Non-pigmented ciliary epithelial cell (primary cell): ENCODE measurements at regions not wholly inside any gene's neighbourhood (a gene's known extent, or its start where the extent isn't known, plus 50 kb on each side); places are given as distances from the start of the nearest gene placed in this dataset.
"Not testable (repeated sequence)": the region's sequence is repeated elsewhere in the genome, so short reads cannot be mapped to it uniquely, and the experiment has no call there.

ENCODE experiments used
- DNase-seq: peaks from one replicate; pipeline ENCODE4 v3.0.0-alpha.2; 2010; ENCODE audit warnings: low read depth

GRCh38 chr1:34369701-34370455 lies 193.2 kb downstream of the C1orf94 start:
- no peak for DNase-seq

- DNase-seq = no peak
Measured at GRCh38 chr1:34370748-34371147, 194.0 kb downstream of the C1orf94 start.

GRCh38 chr1:34371179-34371578 lies 194.5 kb downstream of the C1orf94 start:
- not testable (repeated sequence) for DNase-seq

GRCh38 chr1:34371829-34372532 lies 195.3 kb downstream of the C1orf94 start:
- no peak for DNase-seq

- no peak for DNase-seq
Measured at GRCh38 chr1:34372891-34373290, 196.2 kb downstream of the C1orf94 start.

- no peak for DNase-seq
Measured at GRCh38 chr1:34373912-34374311, 197.2 kb downstream of the C1orf94 start.

- DNase-seq = no peak
Measured at GRCh38 chr1:34376531-34376930, 199.8 kb downstream of the C1orf94 start.

- no peak for DNase-seq
Measured at GRCh38 chr1:34378968-34379856, 202.5 kb downstream of the C1orf94 start.

GRCh38 chr1:34379911-34380310 lies 203.2 kb downstream of the C1orf94 start:
- no peak for DNase-seq

- no peak for DNase-seq
Measured at GRCh38 chr1:34380526-34381124, 203.9 kb downstream of the C1orf94 start.

- DNase-seq = no peak
Measured at GRCh38 chr1:34389974-34390373, 213.3 kb downstream of the C1orf94 start.

GRCh38 chr1:34396042-34396441 lies 219.3 kb downstream of the C1orf94 start:
- DNase-seq = no peak

GRCh38 chr1:34398241-34398915 lies 221.7 kb downstream of the C1orf94 start:
- DNase-seq = no peak

GRCh38 chr1:34398916-34399275 lies 222.2 kb downstream of the C1orf94 start:
- no peak for DNase-seq

GRCh38 chr1:34400675-34401074 lies 224.0 kb downstream of the C1orf94 start:
- DNase-seq = no peak

- DNase-seq = no peak
Measured at GRCh38 chr1:34403156-34403555, 226.4 kb downstream of the C1orf94 start.

- DNase-seq = no peak
Measured at GRCh38 chr1:34404804-34405203, 228.1 kb downstream of the C1orf94 start.

GRCh38 chr1:34405266-34405959 lies 228.7 kb downstream of the C1orf94 start:
- no peak for DNase-seq

GRCh38 chr1:34406377-34406776 lies 229.7 kb downstream of the C1orf94 start:
- DNase-seq = no peak

- no peak for DNase-seq
Measured at GRCh38 chr1:34406833-34407539, 230.3 kb downstream of the C1orf94 start.
